COLO668 (cell line): ENCODE measurements at regions not wholly inside any gene's neighbourhood (a gene's known extent, or its start where the extent isn't known, plus 50 kb on each side); places are given as distances from the start of the nearest gene placed in this dataset.
"Not testable (repeated sequence)": the region's sequence is repeated elsewhere in the genome, so short reads cannot be mapped to it uniquely, and the experiment has no call there.

Experiments
- DNase-seq: peaks from one replicate; lab custom pipeline; 2025; ENCODE audit not compliant: unreplicated experiment; lab: John Stamatoyannopoulos, UW

- DNase-seq = no peak
Measured at GRCh38 chr15:45804028-45804427, 169.2 kb downstream of the SQOR start.

GRCh38 chr15:45810201-45810600 lies 175.4 kb downstream of the SQOR start:
- no peak for DNase-seq

GRCh38 chr15:45812200-45812599 lies 177.4 kb downstream of the SQOR start:
- DNase-seq = no peak

GRCh38 chr15:45817578-45817977 lies 182.7 kb downstream of the SQOR start:
- not testable (repeated sequence) for DNase-seq

- DNase-seq = no peak
Measured at GRCh38 chr15:45821390-45821789, 186.6 kb downstream of the SQOR start.

- DNase-seq = not testable (repeated sequence)
Measured at GRCh38 chr15:45822968-45823367, 188.1 kb downstream of the SQOR start.

- no peak for DNase-seq
Measured at GRCh38 chr15:45827275-45827674, 192.4 kb downstream of the SQOR start.

GRCh38 chr15:45827766-45828165 lies 192.9 kb downstream of the SQOR start:
- DNase-seq = no peak

- peak; percentile 70 for DNase-seq
Measured at GRCh38 chr15:45829336-45830153, 194.7 kb downstream of the SQOR start.

GRCh38 chr15:45831787-45832186 lies 197.0 kb downstream of the SQOR start:
- no peak for DNase-seq

- no peak for DNase-seq
Measured at GRCh38 chr15:45834622-45835021, 199.8 kb downstream of the SQOR start.

- DNase-seq = no peak
Measured at GRCh38 chr15:45842151-45842550, 207.3 kb downstream of the SQOR start.

GRCh38 chr15:45847645-45848044 lies 212.8 kb downstream of the SQOR start:
- DNase-seq = no peak

GRCh38 chr15:45849136-45849535 lies 214.3 kb downstream of the SQOR start:
- DNase-seq = no peak

GRCh38 chr15:45854455-45855202 lies 219.8 kb downstream of the SQOR start:
- DNase-seq = no peak

GRCh38 chr15:45855210-45855906 lies 220.5 kb downstream of the SQOR start:
- no peak for DNase-seq

- no peak for DNase-seq
Measured at GRCh38 chr15:45855907-45856579, 221.2 kb downstream of the SQOR start.

GRCh38 chr15:45857291-45857690 lies 222.5 kb downstream of the SQOR start:
- no peak for DNase-seq

GRCh38 chr15:45858491-45858890 lies 223.7 kb downstream of the SQOR start:
- no peak for DNase-seq

- no peak for DNase-seq
Measured at GRCh38 chr15:45862034-45862433, 227.2 kb downstream of the SQOR start.
